NB4 (cell line): ENCODE measurements at regions not wholly inside any gene's neighbourhood (a gene's known extent, or its start where the extent isn't known, plus 50 kb on each side); places are given as distances from the start of the nearest gene placed in this dataset.

ENCODE experiments used
- MYC ChIP-seq: IDR thresholded peaks from 2 replicates; pipeline ENCODE4 v1.6.1; 2011; ENCODE audit warnings: low read depth, low read length
- POLR2A ChIP-seq: IDR thresholded peaks from 2 replicates; pipeline ENCODE4 v1.6.1; 2011; ENCODE audit warnings: mild to moderate bottlenecking; ENCODE audit not compliant: insufficient read length; ENCODE audit errors: extremely low read depth
- TF ChIP-seq, protein P1 (sequence below): IDR thresholded peaks from one replicate; pipeline ENCODE4 v1.5.1; 2012; ENCODE audit warnings: low read depth, low read length

DNA sequence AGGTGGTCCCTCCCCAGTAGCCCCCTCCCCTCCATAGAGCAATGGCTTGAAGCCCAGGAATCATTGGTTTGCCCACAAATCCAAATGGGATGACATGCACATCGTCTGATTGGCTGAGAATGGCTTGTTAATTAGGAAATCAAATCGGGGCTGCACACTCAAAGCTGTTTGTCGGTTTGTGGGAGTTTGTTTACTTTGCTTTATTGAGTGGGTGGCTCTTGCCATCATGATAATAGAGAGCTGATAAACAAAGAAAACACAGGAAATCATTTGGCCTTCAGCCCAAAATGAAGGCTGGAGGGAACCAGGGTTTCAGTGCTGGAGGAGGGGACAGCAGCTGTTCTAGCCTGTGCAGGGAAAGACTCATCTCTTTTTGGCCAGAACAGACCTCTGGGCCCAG lies 316.3 kb downstream of the CBLN1 start:
- TF ChIP-seq POLR2A (no peak), MYC (no peak)
- TF ChIP-seq, protein P1, sequence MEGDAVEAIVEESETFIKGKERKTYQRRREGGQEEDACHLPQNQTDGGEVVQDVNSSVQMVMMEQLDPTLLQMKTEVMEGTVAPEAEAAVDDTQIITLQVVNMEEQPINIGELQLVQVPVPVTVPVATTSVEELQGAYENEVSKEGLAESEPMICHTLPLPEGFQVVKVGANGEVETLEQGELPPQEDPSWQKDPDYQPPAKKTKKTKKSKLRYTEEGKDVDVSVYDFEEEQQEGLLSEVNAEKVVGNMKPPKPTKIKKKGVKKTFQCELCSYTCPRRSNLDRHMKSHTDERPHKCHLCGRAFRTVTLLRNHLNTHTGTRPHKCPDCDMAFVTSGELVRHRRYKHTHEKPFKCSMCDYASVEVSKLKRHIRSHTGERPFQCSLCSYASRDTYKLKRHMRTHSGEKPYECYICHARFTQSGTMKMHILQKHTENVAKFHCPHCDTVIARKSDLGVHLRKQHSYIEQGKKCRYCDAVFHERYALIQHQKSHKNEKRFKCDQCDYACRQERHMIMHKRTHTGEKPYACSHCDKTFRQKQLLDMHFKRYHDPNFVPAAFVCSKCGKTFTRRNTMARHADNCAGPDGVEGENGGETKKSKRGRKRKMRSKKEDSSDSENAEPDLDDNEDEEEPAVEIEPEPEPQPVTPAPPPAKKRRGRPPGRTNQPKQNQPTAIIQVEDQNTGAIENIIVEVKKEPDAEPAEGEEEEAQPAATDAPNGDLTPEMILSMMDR, result no peak
